Mesothelial cell of epicardium (in vitro differentiated cells): ENCODE measurements at regions not wholly inside any gene's neighbourhood (a gene's known extent, or its start where the extent isn't known, plus 50 kb on each side); places are given as distances from the start of the nearest gene placed in this dataset.

Experiments
- DNase-seq, 2 experiments: peaks; one replicate each; pipeline ENCODE4 v3.0.0; 2021; ENCODE audit warnings: low spot score in 2 of 2; ENCODE audit not compliant: unreplicated experiment in 2 of 2
- H3K27ac Mint-ChIP-seq: 2 replicates; pipeline ENCODE4 v1.8.0; 2021; ENCODE audit warnings: mixed read lengths
- H3K27me3 Mint-ChIP-seq: 2 replicates; pipeline ENCODE4 v1.8.0; 2021; ENCODE audit warnings: low read depth, mixed read lengths
- H3K36me3 Mint-ChIP-seq: 2 replicates; pipeline ENCODE4 v1.8.0; 2021; ENCODE audit warnings: mixed read lengths
- H3K4me1 Mint-ChIP-seq: 2 replicates; pipeline ENCODE4 v1.8.0; 2021; ENCODE audit warnings: mixed read lengths
- H3K4me3 Mint-ChIP-seq: 2 replicates; pipeline ENCODE4 v1.8.0; 2021; ENCODE audit warnings: mild to moderate bottlenecking, moderate library complexity, mixed read lengths
- H3K9me3 Mint-ChIP-seq: 2 replicates; pipeline ENCODE4 v1.8.0; 2021; ENCODE audit warnings: mixed read lengths
- TF ChIP-seq, protein P1 (sequence below): fragments of 200-600 bp; sonication (generic); IDR thresholded peaks from one replicate; pipeline ENCODE4 v1.5.0; 2021; ENCODE audit warnings: antibody characterized with exemption; ENCODE audit not compliant: unreplicated experiment

DNA sequence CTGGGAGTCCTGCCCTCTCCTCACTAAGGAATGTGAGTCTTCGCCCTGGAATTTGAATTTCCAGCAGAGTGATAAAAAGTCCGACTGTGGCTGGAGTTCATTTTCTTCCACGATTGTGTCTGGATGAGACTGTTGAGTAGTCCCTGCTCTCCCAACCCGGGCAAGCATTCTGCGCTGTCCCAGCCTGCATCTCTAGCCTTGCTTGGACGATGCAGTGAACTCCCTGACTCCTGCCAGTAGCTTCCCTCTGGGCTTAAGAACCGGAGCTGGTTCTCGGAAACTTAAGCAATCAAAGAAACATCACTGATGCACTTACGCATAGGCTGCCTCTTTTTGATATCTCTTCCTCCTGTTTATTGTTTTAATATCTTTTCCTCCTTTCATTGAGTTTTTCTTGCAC lies 116.0 kb upstream of the FZD8 start:
- Mint-ChIP-seq H3K9me3 (peaks cover 4% of the 10 kb centered on the region), H3K36me3 (no peaks in the 10 kb centered on the region), H3K4me3 (no peak overlapping the region), H3K4me1 (peaks cover 1% of the 10 kb centered on the region), H3K27me3 (no peaks in the 10 kb centered on the region), H3K27ac (no peak overlapping the region)
- DNase-seq: no peak
- TF ChIP-seq, protein P1, sequence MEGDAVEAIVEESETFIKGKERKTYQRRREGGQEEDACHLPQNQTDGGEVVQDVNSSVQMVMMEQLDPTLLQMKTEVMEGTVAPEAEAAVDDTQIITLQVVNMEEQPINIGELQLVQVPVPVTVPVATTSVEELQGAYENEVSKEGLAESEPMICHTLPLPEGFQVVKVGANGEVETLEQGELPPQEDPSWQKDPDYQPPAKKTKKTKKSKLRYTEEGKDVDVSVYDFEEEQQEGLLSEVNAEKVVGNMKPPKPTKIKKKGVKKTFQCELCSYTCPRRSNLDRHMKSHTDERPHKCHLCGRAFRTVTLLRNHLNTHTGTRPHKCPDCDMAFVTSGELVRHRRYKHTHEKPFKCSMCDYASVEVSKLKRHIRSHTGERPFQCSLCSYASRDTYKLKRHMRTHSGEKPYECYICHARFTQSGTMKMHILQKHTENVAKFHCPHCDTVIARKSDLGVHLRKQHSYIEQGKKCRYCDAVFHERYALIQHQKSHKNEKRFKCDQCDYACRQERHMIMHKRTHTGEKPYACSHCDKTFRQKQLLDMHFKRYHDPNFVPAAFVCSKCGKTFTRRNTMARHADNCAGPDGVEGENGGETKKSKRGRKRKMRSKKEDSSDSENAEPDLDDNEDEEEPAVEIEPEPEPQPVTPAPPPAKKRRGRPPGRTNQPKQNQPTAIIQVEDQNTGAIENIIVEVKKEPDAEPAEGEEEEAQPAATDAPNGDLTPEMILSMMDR: no peak

DNA sequence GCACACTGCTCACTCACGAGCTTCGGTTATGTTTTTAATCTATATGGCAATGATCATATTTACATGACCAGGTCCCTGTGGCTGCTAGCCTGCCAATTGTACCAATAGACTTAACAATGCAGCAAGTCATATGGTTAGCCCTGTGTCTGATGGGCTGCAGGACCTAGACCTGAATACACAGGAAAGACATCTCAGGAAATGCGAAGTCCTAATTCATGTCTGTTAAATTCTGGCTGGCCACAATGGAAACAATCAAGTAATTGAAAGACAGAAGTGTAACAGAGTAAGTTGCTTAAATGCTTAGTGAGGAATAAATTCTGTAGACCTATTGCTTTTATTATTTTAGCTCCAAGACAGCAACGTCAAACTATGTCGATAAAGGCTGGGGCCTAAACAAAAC lies 112.4 kb upstream of the FZD8 start:
- TF ChIP-seq, protein P1: no peak
- Mint-ChIP-seq H3K36me3 (no peaks in the 10 kb centered on the region), H3K4me3 (no peak overlapping the region), H3K9me3 (peaks cover 4% of the 10 kb centered on the region), H3K4me1 (peaks cover 13% of the 10 kb centered on the region), H3K27me3 (no peaks in the 10 kb centered on the region), H3K27ac (no peak overlapping the region)
- DNase-seq: no peak

DNA sequence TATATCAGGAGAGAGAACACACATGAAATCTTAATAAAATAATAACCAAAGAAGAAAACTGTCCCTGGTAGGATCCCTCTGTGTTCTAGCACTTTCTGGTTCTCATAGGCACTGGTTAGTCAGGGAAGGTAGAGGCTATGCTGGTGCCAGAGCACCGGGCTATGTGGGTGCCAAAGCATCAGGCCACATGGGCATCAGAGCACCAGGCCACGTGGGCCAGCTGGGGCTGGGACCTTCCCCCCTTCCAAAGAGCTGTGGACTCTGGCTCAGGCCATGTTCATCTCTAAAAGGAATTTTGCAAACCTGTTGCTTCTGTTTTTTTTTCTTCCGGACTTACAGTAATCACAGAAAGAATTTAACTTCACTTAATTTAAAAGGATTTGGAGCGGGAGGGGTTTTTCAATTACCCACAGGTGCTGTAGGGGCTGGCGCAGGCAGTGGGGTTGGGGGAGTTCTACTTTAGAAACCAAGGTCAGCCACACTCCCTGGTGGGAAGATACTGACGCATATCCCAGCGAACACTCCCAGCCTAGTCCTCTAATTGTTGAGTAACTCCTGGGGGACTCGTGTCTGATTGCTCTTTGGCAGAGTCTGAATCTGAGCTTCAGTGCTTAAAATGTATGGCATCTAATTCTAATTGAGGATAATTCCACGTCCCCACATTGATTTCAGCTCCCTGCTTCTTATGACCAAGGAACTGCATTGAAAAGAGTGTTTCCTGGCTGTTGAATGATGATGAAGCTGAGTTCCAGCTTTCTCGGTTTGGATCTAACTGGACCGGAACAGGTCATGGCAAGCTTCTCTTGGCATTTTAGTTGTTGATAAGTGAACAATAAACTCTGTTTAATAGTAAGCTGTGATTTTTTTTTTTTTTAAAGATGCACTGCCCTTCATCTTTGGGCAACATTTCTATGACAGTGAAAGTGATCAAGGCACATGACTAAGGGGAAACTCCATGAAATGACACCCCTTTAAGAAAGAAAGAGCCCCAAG lies 110.7 kb upstream of the FZD8 start:
- Mint-ChIP-seq H3K4me1 (peaks cover 13% of the 10 kb centered on the region), H3K36me3 (no peaks in the 10 kb centered on the region), H3K27ac (no peak overlapping the region), H3K4me3 (no peak overlapping the region), H3K27me3 (no peaks in the 10 kb centered on the region), H3K9me3 (no peaks in the 10 kb centered on the region)
- no peak for DNase-seq
- TF ChIP-seq, protein P1: no peak

DNA sequence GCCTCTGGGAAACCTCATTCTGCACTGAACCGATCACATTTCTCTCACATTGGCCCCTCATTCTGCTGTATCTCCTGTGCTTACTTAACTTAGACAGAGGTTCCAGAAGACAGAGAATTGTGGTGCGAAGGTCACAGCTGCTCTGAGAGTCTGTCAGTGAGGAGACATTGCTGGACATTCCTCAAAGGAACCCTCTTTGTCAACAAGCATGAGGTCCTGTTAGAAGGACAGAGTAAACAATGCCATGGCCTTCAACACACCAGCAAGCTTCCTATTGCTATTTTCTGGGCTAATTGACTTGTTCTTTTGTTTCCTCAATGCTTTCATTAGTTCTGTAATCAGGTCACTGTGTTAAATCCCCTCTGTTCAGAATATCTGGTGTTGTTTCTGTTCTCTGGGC lies 109.3 kb upstream of the FZD8 start:
- no peaks in the 10 kb centered on the region for H3K9me3 Mint-ChIP-seq

DNA sequence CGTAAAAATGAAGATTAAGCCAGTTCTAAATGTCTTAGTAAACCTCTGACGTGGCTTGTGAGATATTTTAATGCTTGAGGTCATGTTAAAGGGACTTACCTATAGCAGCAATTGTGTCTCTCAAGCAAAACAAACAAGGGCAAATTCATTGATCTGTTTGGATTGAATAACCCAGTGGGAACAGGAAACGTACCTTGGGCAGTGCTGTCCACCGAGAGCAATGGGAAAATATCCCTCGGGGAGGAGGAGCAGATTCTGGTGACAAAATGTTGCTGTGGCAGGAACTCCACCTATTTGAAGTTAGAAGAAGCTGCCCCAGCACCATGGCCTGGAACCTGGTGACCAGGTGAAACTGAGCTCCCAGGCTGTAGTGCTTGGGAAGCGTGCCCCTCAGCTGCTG lies 107.1 kb upstream of the FZD8 start:
- no peaks in the 10 kb centered on the region for H3K36me3 Mint-ChIP-seq
- no peak overlapping the region for H3K27ac Mint-ChIP-seq
- DNase-seq: no peak
- H3K4me3 Mint-ChIP-seq: no peak overlapping the region
- TF ChIP-seq, protein P1: no peak
- H3K27me3 Mint-ChIP-seq: no peaks in the 10 kb centered on the region
- H3K9me3 Mint-ChIP-seq: no peaks in the 10 kb centered on the region
- peaks cover 13% of the 10 kb centered on the region for H3K4me1 Mint-ChIP-seq

More for the DNA sequence above, 109.3 kb upstream of the FZD8 start:
- no peak for DNase-seq
- Mint-ChIP-seq H3K27me3 (no peaks in the 10 kb centered on the region), H3K36me3 (no peaks in the 10 kb centered on the region), H3K27ac (no peak overlapping the region), H3K4me3 (no peak overlapping the region), H3K4me1 (peaks cover 13% of the 10 kb centered on the region)
- TF ChIP-seq, protein P1: no peak
